Osteocyte (in vitro differentiated cells): ENCODE measurements at regions not wholly inside any gene's neighbourhood (a gene's known extent, or its start where the extent isn't known, plus 50 kb on each side); places are given as distances from the start of the nearest gene placed in this dataset.

Source experiments
- DNase-seq: peaks from one replicate; pipeline ENCODE4 v3.0.0; 2021; ENCODE audit warnings: mixed read lengths; ENCODE audit not compliant: unreplicated experiment; ENCODE audit errors: extremely low spot score
- H3K27ac Mint-ChIP-seq: one replicate; pipeline ENCODE4 v1.8.0; 2021; ENCODE audit warnings: mild to moderate bottlenecking, mixed read lengths; ENCODE audit not compliant: unreplicated experiment
- H3K27me3 Mint-ChIP-seq: one replicate; pipeline ENCODE4 v1.8.0; 2021; ENCODE audit warnings: mixed read lengths; ENCODE audit not compliant: unreplicated experiment
- H3K36me3 Mint-ChIP-seq: one replicate; pipeline ENCODE4 v1.8.0; 2021; ENCODE audit warnings: mixed read lengths; ENCODE audit not compliant: unreplicated experiment
- H3K4me1 Mint-ChIP-seq: one replicate; pipeline ENCODE4 v1.8.0; 2021; ENCODE audit warnings: mixed read lengths; ENCODE audit not compliant: unreplicated experiment
- H3K4me3 Mint-ChIP-seq: one replicate; pipeline ENCODE4 v1.8.0; 2021; ENCODE audit warnings: mild to moderate bottlenecking, moderate library complexity, mixed read lengths; ENCODE audit not compliant: unreplicated experiment
- H3K9me3 Mint-ChIP-seq: one replicate; pipeline ENCODE4 v1.8.0; 2021; ENCODE audit warnings: mixed read lengths; ENCODE audit not compliant: unreplicated experiment
- CTCF ChIP-seq: fragments of 200-600 bp; sonication (generic); IDR thresholded peaks from 2 replicates; pipeline ENCODE4 v1.5.0; 2021; ENCODE audit warnings: antibody characterized with exemption, mild to moderate bottlenecking, moderate library complexity

DNA sequence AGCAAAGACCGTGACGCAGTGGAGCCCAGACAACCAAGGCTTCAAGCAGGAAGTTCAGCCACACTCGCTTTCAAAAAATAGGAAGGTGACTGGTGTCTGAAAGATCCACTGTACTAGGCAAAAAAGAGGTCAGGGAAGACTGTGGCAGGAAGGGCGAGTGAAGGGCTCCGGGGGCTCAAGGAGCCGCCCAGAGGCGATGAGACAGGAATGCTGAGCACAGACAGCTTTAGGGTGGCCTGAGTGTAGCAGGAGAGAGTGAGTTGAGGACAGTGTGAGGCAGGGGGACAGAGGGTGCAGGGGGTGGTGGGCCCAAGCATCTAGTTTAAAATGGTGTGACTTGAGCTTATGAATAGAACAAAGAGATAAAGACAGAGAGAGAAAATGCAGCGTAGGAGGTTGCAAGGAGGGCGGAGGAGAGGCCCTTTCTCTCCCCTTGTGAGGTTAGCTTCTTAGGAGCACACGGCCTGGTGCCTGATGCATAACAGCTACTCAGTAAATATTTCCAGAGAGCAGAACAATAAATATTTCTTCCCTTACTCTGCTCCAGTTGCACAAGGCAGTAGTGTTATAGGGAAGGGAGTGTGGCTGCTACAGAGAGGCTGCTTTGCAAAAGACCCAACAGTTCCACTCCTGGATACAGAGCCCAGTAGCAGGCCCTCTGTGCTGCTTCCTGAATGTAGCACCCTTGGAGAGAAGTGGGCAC, 789.7 kb upstream of the RAB6C start:
- H3K27me3 Mint-ChIP-seq = no peaks in the 10 kb centered on the region
- peaks cover 8% of the 10 kb centered on the region for H3K9me3 Mint-ChIP-seq
- DNase-seq = no peak
- no peaks in the 10 kb centered on the region for H3K36me3 Mint-ChIP-seq
- H3K4me3 Mint-ChIP-seq = no peak overlapping the region
- no peak for TF ChIP-seq CTCF
- H3K27ac Mint-ChIP-seq = no peak overlapping the region
- no peaks in the 10 kb centered on the region for H3K4me1 Mint-ChIP-seq

- no peaks in the 10 kb centered on the region for H3K4me1 Mint-ChIP-seq
- H3K27ac Mint-ChIP-seq = no peak overlapping the region
Observed at GRCh38 chr2:129190494-129190893, 789.0 kb upstream of the RAB6C start.

GRCh38 chr2:129191530-129191929, 787.9 kb upstream of the RAB6C start:
- no peak for DNase-seq
- Mint-ChIP-seq H3K27ac (no peak overlapping the region), H3K27me3 (no peaks in the 10 kb centered on the region), H3K9me3 (peaks cover 8% of the 10 kb centered on the region), H3K4me3 (no peak overlapping the region), H3K4me1 (no peaks in the 10 kb centered on the region), H3K36me3 (no peaks in the 10 kb centered on the region)
- TF ChIP-seq CTCF = no peak

More at GRCh38 chr2:129190494-129190893, 789.0 kb upstream of the RAB6C start:
- no peak for TF ChIP-seq CTCF
- H3K4me3 Mint-ChIP-seq = no peak overlapping the region
- peaks cover 8% of the 10 kb centered on the region for H3K9me3 Mint-ChIP-seq
- no peaks in the 10 kb centered on the region for H3K27me3 Mint-ChIP-seq
- H3K36me3 Mint-ChIP-seq = no peaks in the 10 kb centered on the region
- no peak for DNase-seq

GRCh38 chr2:129192117-129192516, 787.3 kb upstream of the RAB6C start:
- Mint-ChIP-seq H3K27me3 (no peaks in the 10 kb centered on the region), H3K27ac (no peak overlapping the region), H3K4me3 (no peak overlapping the region), H3K4me1 (no peaks in the 10 kb centered on the region), H3K9me3 (peaks cover 8% of the 10 kb centered on the region), H3K36me3 (no peaks in the 10 kb centered on the region)
- no peak for TF ChIP-seq CTCF
- no peak for DNase-seq

- H3K27ac Mint-ChIP-seq = no peak overlapping the region
- H3K4me3 Mint-ChIP-seq = no peak overlapping the region
- H3K36me3 Mint-ChIP-seq = no peaks in the 10 kb centered on the region
- peaks cover 8% of the 10 kb centered on the region for H3K9me3 Mint-ChIP-seq
- no peak for DNase-seq
- no peaks in the 10 kb centered on the region for H3K4me1 Mint-ChIP-seq
- TF ChIP-seq CTCF = no peak
- no peaks in the 10 kb centered on the region for H3K27me3 Mint-ChIP-seq
Observed at GRCh38 chr2:129192841-129193253, 786.6 kb upstream of the RAB6C start.
